Tibial nerve (tissue), 4 donors: ENCODE measurements at regions not wholly inside any gene's neighbourhood (a gene's known extent, or its start where the extent isn't known, plus 50 kb on each side); places are given as distances from the start of the nearest gene placed in this dataset.

Experiments used
- DNase-seq, 2 donors: peaks; one replicate each; pipeline ENCODE4 v3.0.0-alpha.2; 2019; ENCODE audit warnings: low spot score in 2 of 2
- H3K27ac ChIP-seq, 4 donors: fragments of 200-600 bp; sonication (generic) in 3 of 4; one replicate each; pipeline ENCODE4 v1.5.1; 2017 to 2019; ENCODE audit warnings: mild to moderate bottlenecking in 1 of 4
- H3K27me3 ChIP-seq, 2 donors: fragments of 200-600 bp; sonication (generic) in 1 of 2; one replicate each; pipeline versions ENCODE4 v1.5.1 to v1.6.0; 2017 to 2019
- H3K36me3 ChIP-seq, 3 donors: fragments of 200-600 bp; sonication (generic); one replicate each; pipeline ENCODE4 v1.5.1; 2018 to 2019
- H3K4me1 ChIP-seq, 4 donors: fragments of 200-600 bp; sonication (generic) in 3 of 4; one replicate each; pipeline ENCODE4 v1.5.1; 2017 to 2019
- H3K4me3 ChIP-seq, 4 donors: fragments of 200-600 bp; sonication (generic) in 3 of 4; one replicate each; pipeline ENCODE4 v1.5.1; 2017 to 2019; ENCODE audit warnings: mild to moderate bottlenecking in 1 of 4, moderate library complexity in 1 of 4
- H3K9me3 ChIP-seq, 4 donors: fragments of 200-600 bp; sonication (generic) in 3 of 4; one replicate each; pipeline ENCODE4 v1.5.1; 2017 to 2019
- EP300 ChIP-seq, 2 donors: sonication (generic); formaldehyde crosslinking; IDR thresholded peaks; one replicate each; pipeline ENCODE4 v1.6.1; 2017; ENCODE audit warnings: antibody characterized with exemption in 2 of 2, mild to moderate bottlenecking in 1 of 2
- POLR2A ChIP-seq, 2 donors: fragments of 450-650 bp; IDR thresholded peaks; one replicate each; pipeline ENCODE4 v1.6.1; 2017; ENCODE audit warnings: antibody characterized with exemption in 2 of 2, mild to moderate bottlenecking in 2 of 2, moderate library complexity in 2 of 2
- WGBS, 2 donors: methylation state at CpG; one replicate each; pipeline ENCODE4 v1.1.5; 2018; 5-methylcytosine and 5-hydroxymethylcytosine counted together
- TF ChIP-seq, protein P1 (sequence below), 5 experiments: fragments of 200-600 bp in 3 of 5; fragments of 450-650 bp in 2 of 5; sonication (generic) in 3 of 5; IDR thresholded peaks; one replicate each; pipeline ENCODE4 v1.5.1; 2016 to 2019; ENCODE audit warnings: antibody characterized with exemption in 5 of 5, mild to moderate bottlenecking in 3 of 5, moderate library complexity in 2 of 5

DNA sequence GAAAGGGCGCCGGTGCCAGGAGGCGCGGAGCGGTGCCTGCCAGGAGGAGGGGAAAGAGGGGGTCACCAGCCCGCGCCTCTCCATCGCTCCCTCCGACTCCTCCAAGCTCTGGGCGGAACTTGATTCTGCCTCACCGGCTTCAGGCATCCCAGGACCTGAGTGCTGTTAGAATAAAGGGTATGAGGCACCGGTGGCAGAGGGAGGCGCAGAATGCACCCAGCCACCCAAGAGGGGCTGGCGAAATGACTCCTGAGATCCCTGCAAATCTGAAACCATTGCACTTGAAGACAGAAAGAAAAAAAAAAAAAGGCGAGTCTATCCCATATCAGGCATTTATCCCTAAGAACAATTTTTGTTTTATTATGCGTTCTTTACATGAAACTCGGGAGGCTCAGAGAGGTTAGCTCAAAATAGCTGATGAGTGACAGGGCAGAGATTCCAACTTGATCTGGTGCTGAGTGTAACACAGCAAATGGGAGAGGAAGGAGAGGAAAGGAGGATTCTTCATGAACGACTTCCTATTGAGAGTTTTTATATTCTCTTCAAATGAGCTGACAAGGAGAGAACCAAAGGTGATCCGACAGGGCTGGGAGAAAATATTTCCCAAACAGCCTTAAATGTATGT, 157.0 kb upstream of the FRMD4B start:
- Histone ChIP-seq H3K4me1 (peaks cover 0 to 45% (median 2%) of the 10 kb centered on the region in 4 donors), H3K27ac (peak overlapping the region in 1 of 4 donors; percentile 46)
- WGBS, 2 donors = 13 to 14% methylated on average over 15 to 19 of the region's 19 CpGs

GRCh38 chr3:69542089-69542804, 156.4 kb upstream of the FRMD4B start:
- no peak for TF ChIP-seq POLR2A (IDR thresholded peaks at IDR 0.05)
- TF ChIP-seq, protein P1, sequence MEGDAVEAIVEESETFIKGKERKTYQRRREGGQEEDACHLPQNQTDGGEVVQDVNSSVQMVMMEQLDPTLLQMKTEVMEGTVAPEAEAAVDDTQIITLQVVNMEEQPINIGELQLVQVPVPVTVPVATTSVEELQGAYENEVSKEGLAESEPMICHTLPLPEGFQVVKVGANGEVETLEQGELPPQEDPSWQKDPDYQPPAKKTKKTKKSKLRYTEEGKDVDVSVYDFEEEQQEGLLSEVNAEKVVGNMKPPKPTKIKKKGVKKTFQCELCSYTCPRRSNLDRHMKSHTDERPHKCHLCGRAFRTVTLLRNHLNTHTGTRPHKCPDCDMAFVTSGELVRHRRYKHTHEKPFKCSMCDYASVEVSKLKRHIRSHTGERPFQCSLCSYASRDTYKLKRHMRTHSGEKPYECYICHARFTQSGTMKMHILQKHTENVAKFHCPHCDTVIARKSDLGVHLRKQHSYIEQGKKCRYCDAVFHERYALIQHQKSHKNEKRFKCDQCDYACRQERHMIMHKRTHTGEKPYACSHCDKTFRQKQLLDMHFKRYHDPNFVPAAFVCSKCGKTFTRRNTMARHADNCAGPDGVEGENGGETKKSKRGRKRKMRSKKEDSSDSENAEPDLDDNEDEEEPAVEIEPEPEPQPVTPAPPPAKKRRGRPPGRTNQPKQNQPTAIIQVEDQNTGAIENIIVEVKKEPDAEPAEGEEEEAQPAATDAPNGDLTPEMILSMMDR (IDR thresholded peaks at IDR 0.05) = no peak
- no peak for TF ChIP-seq EP300 (IDR thresholded peaks at IDR 0.05)
- H3K27ac ChIP-seq = peak overlapping the region in 3 of 4 donors; percentile 11 to 64 (median 46)
- H3K4me1 ChIP-seq = peaks cover 0 to 46% (median 2%) of the 10 kb centered on the region in 4 donors
- peak overlapping the region; percentile 41 to 93 (median 58) for H3K4me3 ChIP-seq
- no peak for DNase-seq
- H3K36me3 ChIP-seq = no peaks in the 10 kb centered on the region
- no peaks in the 10 kb centered on the region for H3K27me3 ChIP-seq
- 1 to 3% methylated on average over 64 to 74 of the region's 75 CpGs for WGBS, 2 donors
- no peaks in the 10 kb centered on the region for H3K9me3 ChIP-seq

More for the DNA sequence above, 157.0 kb upstream of the FRMD4B start:
- H3K27me3 ChIP-seq = no peaks in the 10 kb centered on the region
- no peaks in the 10 kb centered on the region for H3K36me3 ChIP-seq
- DNase-seq = no peak
- TF ChIP-seq POLR2A (IDR thresholded peaks at IDR 0.05) (no peak), EP300 (IDR thresholded peaks at IDR 0.05) (no peak)
- TF ChIP-seq, protein P1 (IDR thresholded peaks at IDR 0.05) = no peak
- H3K9me3 ChIP-seq = no peaks in the 10 kb centered on the region
- peak overlapping the region; percentile 41 to 93 (median 58) for H3K4me3 ChIP-seq

DNA sequence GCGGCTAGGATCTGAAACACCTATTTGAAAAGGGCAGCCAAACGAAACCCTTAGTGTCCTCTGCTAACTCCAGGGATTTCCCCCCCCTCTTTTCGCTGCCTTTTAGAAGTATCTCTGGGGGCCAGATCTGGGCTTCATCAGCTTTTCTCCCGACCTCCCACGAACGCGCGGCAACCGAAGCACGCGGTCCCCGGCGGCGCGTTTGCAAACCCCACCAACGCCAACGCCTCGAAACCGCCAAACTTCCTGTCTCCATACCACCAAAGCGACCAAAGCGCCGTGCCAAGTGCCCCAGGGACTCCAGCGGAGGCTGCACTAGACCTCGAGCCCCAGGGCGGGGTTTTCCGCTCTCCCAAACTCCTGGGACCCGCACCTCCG, 155.8 kb upstream of the FRMD4B start:
- peak overlapping the region in 3 of 4 donors; percentile 11 to 64 (median 46) for H3K27ac ChIP-seq
- 0 to 2% methylated on average over 23 to 28 of the region's 28 CpGs for WGBS, 2 donors
- no peak for TF ChIP-seq POLR2A (IDR thresholded peaks at IDR 0.05)
- TF ChIP-seq, protein P1 (IDR thresholded peaks at IDR 0.05) = no peak
- TF ChIP-seq EP300 (IDR thresholded peaks at IDR 0.05) = no peak

GRCh38 chr3:69540706-69541581, 155.1 kb upstream of the FRMD4B start:
- Histone ChIP-seq H3K36me3 (no peaks in the 10 kb centered on the region), H3K4me3 (peak overlapping the region; percentile 41 to 93 (median 58)), H3K27ac (peak overlapping the region in 2 of 4 donors; percentile 46 to 64), H3K9me3 (no peaks in the 10 kb centered on the region), H3K4me1 (peaks cover 0 to 46% (median 2%) of the 10 kb centered on the region in 4 donors), H3K27me3 (no peaks in the 10 kb centered on the region)
- 17 to 21% methylated on average over 24 of the region's 24 CpGs for WGBS, 2 donors
- TF ChIP-seq, protein P1 (IDR thresholded peaks at IDR 0.05) = no peak
- TF ChIP-seq EP300 (IDR thresholded peaks at IDR 0.05) (no peak), POLR2A (IDR thresholded peaks at IDR 0.05) (no peak)
- DNase-seq = no peak

More for the DNA sequence above, 155.8 kb upstream of the FRMD4B start:
- no peak for DNase-seq
- Histone ChIP-seq H3K4me1 (peaks cover 0 to 46% (median 2%) of the 10 kb centered on the region in 4 donors), H3K36me3 (no peaks in the 10 kb centered on the region), H3K4me3 (peak overlapping the region; percentile 41 to 93 (median 58)), H3K9me3 (no peaks in the 10 kb centered on the region), H3K27me3 (no peaks in the 10 kb centered on the region)
